ENCODE measurements at regions not wholly inside any gene's neighbourhood (a gene's known extent, or its start where the extent isn't known, plus 50 kb on each side); places are given as distances from the start of the nearest gene placed in this dataset.

GRCh38 chr4:129526812-129527211 is 430.9 kb downstream of the C4orf33 start:
- TF ChIP-seq CTCF (IDR thresholded peaks at IDR 0.05): peak; percentile 36 to 45 (median 40)
- TF ChIP-seq POLR2AphosphoS5 (IDR thresholded peaks at IDR 0.05): no peak
- TF ChIP-seq POLR2A (IDR thresholded peaks at IDR 0.05; ENCODE audit: low read depth): no peak
